Stimulated activated CD4-positive, alpha-beta T cell treated with anti-CD3 and anti-CD28 coated beads, Interleukin-12 subunit alpha, Interleukin-12 subunit beta, amount 100 ng/mL, for 48 hours (primary cell): ENCODE measurements at regions not wholly inside any gene's neighbourhood (a gene's known extent, or its start where the extent isn't known, plus 50 kb on each side); places are given as distances from the start of the nearest gene placed in this dataset.
"Not testable (repeated sequence)": the region's sequence is repeated elsewhere in the genome, so short reads cannot be mapped to it uniquely, and the experiment has no call there.

ENCODE experiments used
- DNase-seq, 3 donors: peaks; one replicate each; pipeline ENCODE4 v3.0.0-alpha.2; 2020; ENCODE audit warnings: low read depth in 2 of 3, low spot score in 1 of 3

- DNase-seq = no peak
These were observed 379.5 kb upstream of the DPH6 start for GRCh38 chr15:35925275-35926006.

GRCh38 chr15:35926007-35926380 lies 380.0 kb upstream of the DPH6 start:
- no peak for DNase-seq

- no peak for DNase-seq
These were observed 382.9 kb upstream of the DPH6 start for GRCh38 chr15:35928847-35929246.

- no peak for DNase-seq
These were observed 383.9 kb upstream of the DPH6 start for GRCh38 chr15:35929740-35930444.

- DNase-seq = no peak
These were observed 385.9 kb upstream of the DPH6 start for GRCh38 chr15:35931799-35932341.

- DNase-seq = no peak
These were observed 386.6 kb upstream of the DPH6 start for GRCh38 chr15:35932531-35932930.

- DNase-seq = no peak
These were observed 387.6 kb upstream of the DPH6 start for GRCh38 chr15:35933531-35933930.

GRCh38 chr15:35934383-35935049 lies 388.6 kb upstream of the DPH6 start:
- DNase-seq = no peak

- DNase-seq = no peak
These were observed 390.3 kb upstream of the DPH6 start for GRCh38 chr15:35936284-35936683.

- no peak for DNase-seq
These were observed 391.4 kb upstream of the DPH6 start for GRCh38 chr15:35937380-35937779.

- no peak for DNase-seq
These were observed 399.1 kb upstream of the DPH6 start for GRCh38 chr15:35944945-35945585.

- DNase-seq = no peak
These were observed 407.5 kb upstream of the DPH6 start for GRCh38 chr15:35953424-35953823.

GRCh38 chr15:35956056-35956455 lies 410.1 kb upstream of the DPH6 start:
- no peak for DNase-seq

- no peak for DNase-seq
These were observed 412.1 kb upstream of the DPH6 start for GRCh38 chr15:35958021-35958420.

- DNase-seq = no peak
These were observed 413.0 kb upstream of the DPH6 start for GRCh38 chr15:35958975-35959374.

GRCh38 chr15:35963326-35963725 lies 417.4 kb upstream of the DPH6 start:
- DNase-seq = no peak

- no peak for DNase-seq
These were observed 420.8 kb upstream of the DPH6 start for GRCh38 chr15:35966781-35967180.

GRCh38 chr15:35967968-35968367 lies 422.0 kb upstream of the DPH6 start:
- DNase-seq = not testable (repeated sequence)

- no peak for DNase-seq
These were observed 427.1 kb upstream of the DPH6 start for GRCh38 chr15:35973029-35973428.

- no peak for DNase-seq
These were observed 428.1 kb upstream of the DPH6 start for GRCh38 chr15:35974052-35974451.

GRCh38 chr15:35975941-35976340 lies 430.0 kb upstream of the DPH6 start:
- DNase-seq = no peak

- no peak for DNase-seq
These were observed 433.6 kb upstream of the DPH6 start for GRCh38 chr15:35979608-35980007.
